ENCODE measurements at regions not wholly inside any gene's neighbourhood (a gene's known extent, or its start where the extent isn't known, plus 50 kb on each side); places are given as distances from the start of the nearest gene placed in this dataset.

DNA sequence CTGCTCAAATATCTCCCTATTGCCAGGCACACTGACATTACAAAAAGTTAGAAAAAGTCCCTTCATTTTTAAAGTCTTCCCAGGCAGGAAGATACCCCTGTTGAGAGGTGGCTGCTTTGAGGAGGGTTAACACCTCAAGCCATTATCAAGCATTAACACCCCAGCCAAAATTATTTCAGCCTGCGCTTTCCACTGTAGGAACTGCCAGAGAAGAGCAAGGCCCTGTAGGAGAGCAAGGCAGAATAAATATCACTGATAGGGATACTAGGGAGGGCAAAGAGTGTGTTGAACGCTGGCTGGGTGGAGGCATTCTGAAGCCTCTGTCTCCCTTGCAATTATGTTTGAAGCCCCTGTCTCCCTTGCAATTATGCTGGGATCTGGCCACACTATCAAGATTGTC is 1020.7 kb upstream of the CELF4 start:
- H3K27ac ChIP-seq = no peak overlapping the region
- H3K4me3 ChIP-seq = no peak overlapping the region
- no peaks in the 10 kb centered on the region for H3K36me3 ChIP-seq
- TF ChIP-seq POLR2A (IDR thresholded peaks at IDR 0.05) = no peak
- TF ChIP-seq, protein P1, sequence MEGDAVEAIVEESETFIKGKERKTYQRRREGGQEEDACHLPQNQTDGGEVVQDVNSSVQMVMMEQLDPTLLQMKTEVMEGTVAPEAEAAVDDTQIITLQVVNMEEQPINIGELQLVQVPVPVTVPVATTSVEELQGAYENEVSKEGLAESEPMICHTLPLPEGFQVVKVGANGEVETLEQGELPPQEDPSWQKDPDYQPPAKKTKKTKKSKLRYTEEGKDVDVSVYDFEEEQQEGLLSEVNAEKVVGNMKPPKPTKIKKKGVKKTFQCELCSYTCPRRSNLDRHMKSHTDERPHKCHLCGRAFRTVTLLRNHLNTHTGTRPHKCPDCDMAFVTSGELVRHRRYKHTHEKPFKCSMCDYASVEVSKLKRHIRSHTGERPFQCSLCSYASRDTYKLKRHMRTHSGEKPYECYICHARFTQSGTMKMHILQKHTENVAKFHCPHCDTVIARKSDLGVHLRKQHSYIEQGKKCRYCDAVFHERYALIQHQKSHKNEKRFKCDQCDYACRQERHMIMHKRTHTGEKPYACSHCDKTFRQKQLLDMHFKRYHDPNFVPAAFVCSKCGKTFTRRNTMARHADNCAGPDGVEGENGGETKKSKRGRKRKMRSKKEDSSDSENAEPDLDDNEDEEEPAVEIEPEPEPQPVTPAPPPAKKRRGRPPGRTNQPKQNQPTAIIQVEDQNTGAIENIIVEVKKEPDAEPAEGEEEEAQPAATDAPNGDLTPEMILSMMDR (IDR thresholded peaks at IDR 0.05) = no peak
- H3K9me3 ChIP-seq = no peaks in the 10 kb centered on the region
- no peaks in the 10 kb centered on the region for H3K27me3 ChIP-seq
- DNase-seq = no peak
- H3K4me1 ChIP-seq = no peaks in the 10 kb centered on the region

DNA sequence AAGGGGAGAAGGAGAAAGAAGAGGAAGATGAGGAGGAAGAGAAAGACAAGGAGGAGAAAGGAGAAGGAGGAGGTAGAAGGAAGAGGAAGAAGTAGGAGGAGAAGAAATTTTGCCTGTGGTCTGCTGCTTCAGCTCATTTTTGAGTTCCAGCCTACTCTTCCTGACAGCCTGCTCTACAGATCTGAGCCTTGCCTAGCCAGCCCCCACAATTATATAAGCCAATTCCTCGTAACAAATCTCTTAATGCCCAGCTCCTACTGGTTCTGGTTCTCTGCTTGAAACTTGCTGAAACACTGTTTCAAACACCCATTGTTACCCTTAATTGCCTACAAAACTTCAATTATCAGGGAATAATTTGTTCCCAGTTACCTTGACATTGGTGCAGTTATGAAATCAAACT is 1014.2 kb upstream of the CELF4 start:
- Histone ChIP-seq H3K36me3 (no peaks in the 10 kb centered on the region), H3K9me3 (no peaks in the 10 kb centered on the region), H3K27ac (no peak overlapping the region), H3K4me3 (no peak overlapping the region), H3K4me1 (no peaks in the 10 kb centered on the region), H3K27me3 (no peaks in the 10 kb centered on the region)
- no peak for DNase-seq
- TF ChIP-seq POLR2A (IDR thresholded peaks at IDR 0.05) = no peak
- TF ChIP-seq, protein P1 (IDR thresholded peaks at IDR 0.05) = no peak

DNA sequence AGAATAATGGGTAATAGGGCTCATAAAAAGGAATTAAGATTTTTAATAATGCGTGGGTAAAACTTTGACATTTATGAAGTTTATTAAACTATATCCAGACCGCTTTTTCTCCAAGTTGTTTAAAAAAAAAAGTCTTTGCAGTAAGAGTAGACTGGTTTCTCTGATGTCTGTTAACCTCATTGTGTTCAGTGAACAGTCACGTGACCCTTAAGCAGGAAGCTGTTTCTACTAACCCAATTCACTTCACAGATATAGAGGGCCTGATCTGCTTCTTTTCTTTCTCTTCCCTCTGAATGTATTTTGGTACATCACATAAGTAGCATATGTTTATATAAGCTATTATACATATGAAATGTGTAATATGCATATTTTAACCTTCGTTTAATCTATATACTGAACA is 1011.3 kb upstream of the CELF4 start:
- no peak for DNase-seq
- Histone ChIP-seq H3K9me3 (no peaks in the 10 kb centered on the region), H3K4me1 (no peaks in the 10 kb centered on the region)

DNA sequence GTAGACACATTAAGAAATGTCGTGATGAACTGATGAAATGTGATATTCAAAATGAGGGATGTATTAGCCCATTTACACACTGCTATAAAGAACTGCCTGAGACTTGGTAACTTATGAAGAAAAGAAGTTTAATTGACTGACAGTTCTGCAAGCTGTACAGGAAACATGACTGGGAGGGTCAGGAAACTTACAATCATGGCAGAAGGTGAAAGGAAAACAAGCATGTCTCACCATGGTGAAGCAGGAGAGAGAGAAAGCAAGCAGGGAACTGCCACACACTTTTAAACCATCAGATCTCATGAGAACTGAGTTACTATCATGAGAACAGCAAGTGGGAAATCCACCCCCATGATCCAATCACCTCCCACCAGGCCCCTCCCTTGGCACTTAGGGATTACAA is 1010.8 kb upstream of the CELF4 start:
- Histone ChIP-seq H3K27ac (no peak overlapping the region), H3K9me3 (no peaks in the 10 kb centered on the region)

More for the DNA sequence above, 1011.3 kb upstream of the CELF4 start:
- TF ChIP-seq POLR2A (IDR thresholded peaks at IDR 0.05) = no peak
- TF ChIP-seq, protein P1 (IDR thresholded peaks at IDR 0.05) = no peak
- Histone ChIP-seq H3K27ac (no peak overlapping the region), H3K4me3 (no peak overlapping the region), H3K27me3 (no peaks in the 10 kb centered on the region), H3K36me3 (no peaks in the 10 kb centered on the region)

DNA sequence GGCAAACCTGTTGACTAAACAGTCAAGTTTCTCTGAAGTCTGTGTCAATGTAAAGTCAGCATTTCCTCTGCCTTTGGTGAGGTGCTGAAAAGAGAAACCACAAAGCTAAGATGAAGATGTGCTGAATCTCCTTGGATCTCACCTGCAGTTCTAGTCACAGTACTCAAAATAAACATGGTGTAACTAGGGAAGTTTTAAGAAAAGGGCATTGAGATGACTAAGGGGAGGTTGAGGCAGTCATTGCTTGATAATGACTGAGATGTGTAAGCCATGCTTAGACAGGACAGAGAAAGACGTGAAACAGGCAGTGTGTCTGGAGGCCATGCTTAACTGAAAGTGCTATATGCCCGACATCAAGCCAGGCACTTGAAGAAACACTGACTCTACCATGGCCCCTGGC is 1010.0 kb upstream of the CELF4 start:
- no peaks in the 10 kb centered on the region for H3K4me1 ChIP-seq
- no peaks in the 10 kb centered on the region for H3K9me3 ChIP-seq
- no peak overlapping the region for H3K27ac ChIP-seq
- H3K4me3 ChIP-seq = no peak overlapping the region
- no peaks in the 10 kb centered on the region for H3K27me3 ChIP-seq
- TF ChIP-seq, protein P1 (IDR thresholded peaks at IDR 0.05) = no peak
- no peak for TF ChIP-seq POLR2A (IDR thresholded peaks at IDR 0.05)
- H3K36me3 ChIP-seq = no peaks in the 10 kb centered on the region
- no peak for DNase-seq

More for the DNA sequence above, 1010.8 kb upstream of the CELF4 start:
- TF ChIP-seq POLR2A (IDR thresholded peaks at IDR 0.05) = no peak
- TF ChIP-seq, protein P1 (IDR thresholded peaks at IDR 0.05) = no peak
- Histone ChIP-seq H3K36me3 (no peaks in the 10 kb centered on the region), H3K4me1 (no peaks in the 10 kb centered on the region), H3K4me3 (no peak overlapping the region), H3K27me3 (no peaks in the 10 kb centered on the region)
- DNase-seq = no peak

DNA sequence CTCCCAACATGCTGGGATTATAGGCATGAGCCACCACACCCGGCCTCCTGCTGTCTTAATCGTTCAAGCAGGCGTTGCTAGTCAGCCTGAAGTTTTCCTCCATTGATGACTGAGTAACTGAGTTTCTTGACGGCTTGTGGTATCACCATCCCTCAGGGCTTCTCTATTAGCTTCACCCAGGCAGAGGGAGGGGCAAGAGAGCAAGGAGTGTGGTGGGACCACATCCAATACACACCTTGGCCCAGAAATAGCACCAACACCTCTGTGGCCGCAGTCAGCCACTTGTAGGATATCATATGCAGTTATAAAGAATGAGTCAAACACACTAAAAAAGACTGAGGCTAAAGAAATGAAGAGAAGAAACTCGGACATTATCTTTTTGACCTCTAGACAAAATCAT is 1009.4 kb upstream of the CELF4 start:
- no peak for TF ChIP-seq POLR2A (IDR thresholded peaks at IDR 0.05)
- TF ChIP-seq, protein P1 (IDR thresholded peaks at IDR 0.05) = no peak
- DNase-seq = no peak
- H3K4me3 ChIP-seq = no peak overlapping the region
- H3K27me3 ChIP-seq = no peaks in the 10 kb centered on the region
- H3K4me1 ChIP-seq = no peaks in the 10 kb centered on the region
- no peaks in the 10 kb centered on the region for H3K9me3 ChIP-seq
- H3K27ac ChIP-seq = no peak overlapping the region
- H3K36me3 ChIP-seq = no peaks in the 10 kb centered on the region

Measured in Peyer's patch (tissue), 4 donors.